NB4 (cell line): ENCODE measurements at regions not wholly inside any gene's neighbourhood (a gene's known extent, or its start where the extent isn't known, plus 50 kb on each side); places are given as distances from the start of the nearest gene placed in this dataset.

Experiments
- DNase-seq: peaks from one replicate; pipeline ENCODE4 v3.0.0; 2010; ENCODE audit warnings: low read depth
- H3K4me3 ChIP-seq: one replicate; pipeline ENCODE4 v1.5.1; 2011; ENCODE audit warnings: mild to moderate bottlenecking, low read depth, low read length, moderate library complexity
- CTCF ChIP-seq: IDR thresholded peaks from one replicate; pipeline ENCODE4 v1.5.1; 2012; ENCODE audit warnings: low read depth, low read length
- MAX ChIP-seq: IDR thresholded peaks from 2 replicates; pipeline ENCODE4 v1.6.1; 2011; ENCODE audit warnings: low read depth, low read length
- MYC ChIP-seq: IDR thresholded peaks from 2 replicates; pipeline ENCODE4 v1.6.1; 2011; ENCODE audit warnings: low read depth, low read length
- POLR2A ChIP-seq: IDR thresholded peaks from 2 replicates; pipeline ENCODE4 v1.6.1; 2011; ENCODE audit warnings: mild to moderate bottlenecking; ENCODE audit not compliant: insufficient read length; ENCODE audit errors: extremely low read depth

GRCh38 chr18:75790111-75790510 lies 362.6 kb upstream of the SMIM21 start:
- TF ChIP-seq MAX (no peak), POLR2A (no peak), MYC (no peak), CTCF (no peak)
- DNase-seq, result no peak
- no peak overlapping the region for H3K4me3 ChIP-seq

DNA sequence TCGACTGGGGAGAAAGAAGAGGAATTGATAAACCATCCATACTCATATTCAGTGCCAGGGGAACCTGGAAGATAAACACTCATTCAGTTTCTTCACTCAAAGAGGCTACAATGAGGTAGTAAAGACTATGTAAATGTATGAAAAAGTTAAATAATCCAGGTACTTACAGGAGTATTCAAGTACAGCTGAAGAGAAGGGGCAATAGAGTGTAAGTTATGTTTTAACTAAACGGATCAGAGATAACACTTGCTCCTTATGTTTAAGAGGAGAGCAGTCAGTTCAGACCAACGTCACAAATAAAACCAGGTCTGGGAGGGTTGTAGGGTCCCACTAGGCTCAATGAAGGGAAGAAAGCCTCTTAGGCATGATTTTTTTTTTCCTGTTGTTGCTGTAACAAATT lies 358.3 kb upstream of the SMIM21 start:
- DNase-seq, result no peak
- H3K4me3 ChIP-seq, result no peak overlapping the region
- TF ChIP-seq MYC (no peak), CTCF (no peak), MAX (no peak), POLR2A (no peak)

- H3K4me3 ChIP-seq, result no peak overlapping the region
- DNase-seq, result no peak
- TF ChIP-seq CTCF, result no peak
- no peak for TF ChIP-seq MYC
- no peak for TF ChIP-seq MAX
- no peak for TF ChIP-seq POLR2A
These were observed 357.7 kb upstream of the SMIM21 start for GRCh38 chr18:75785206-75785605.

GRCh38 chr18:75784390-75784789 lies 356.9 kb upstream of the SMIM21 start:
- TF ChIP-seq MYC (no peak), MAX (no peak), CTCF (no peak), POLR2A (no peak)
- H3K4me3 ChIP-seq, result no peak overlapping the region
- peak; percentile 11 for DNase-seq

DNA sequence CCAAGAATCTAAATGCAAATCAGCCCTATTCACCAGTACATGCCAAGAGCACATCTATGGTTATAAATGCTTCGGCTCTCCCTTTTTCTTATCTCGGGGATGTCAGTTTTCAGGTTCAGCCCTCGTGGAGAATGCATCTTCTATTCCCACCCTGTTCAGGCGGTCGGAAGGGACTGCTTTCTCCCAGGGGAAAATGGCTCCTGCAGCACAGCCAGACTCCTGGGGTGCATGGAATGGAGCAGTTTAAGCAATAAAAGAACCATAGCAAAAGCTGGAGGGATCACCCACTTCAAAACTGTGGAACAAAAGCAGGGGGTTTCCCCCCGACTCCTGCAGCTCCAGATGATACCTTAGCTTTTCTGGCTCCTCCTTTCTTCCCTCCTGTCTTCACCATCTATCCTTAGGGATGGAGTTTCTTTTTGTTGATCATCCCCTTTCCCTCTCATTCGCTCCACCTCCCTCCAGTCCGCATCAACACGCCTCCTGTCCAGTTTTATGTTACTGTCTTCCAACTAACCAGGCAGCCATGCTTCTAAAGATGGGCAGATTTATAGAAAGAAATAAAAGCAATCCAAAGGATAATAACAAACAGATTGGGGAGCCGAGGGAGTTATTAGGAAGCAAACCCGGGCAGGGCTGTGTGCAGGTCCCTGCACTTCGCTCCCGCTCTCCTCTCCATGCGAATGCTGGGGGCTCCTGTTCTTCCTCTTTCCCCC lies 356.2 kb upstream of the SMIM21 start:
- TF ChIP-seq POLR2A, result no peak
- no peak for DNase-seq
- no peak overlapping the region for H3K4me3 ChIP-seq

- DNase-seq, result no peak
- TF ChIP-seq CTCF, result no peak
- no peak for TF ChIP-seq MAX
- TF ChIP-seq POLR2A, result no peak
- no peak overlapping the region for H3K4me3 ChIP-seq
These were observed 355.3 kb upstream of the SMIM21 start for GRCh38 chr18:75782826-75783225.
